ENCODE measurements at regions not wholly inside any gene's neighbourhood (a gene's known extent, or its start where the extent isn't known, plus 50 kb on each side); places are given as distances from the start of the nearest gene placed in this dataset.
"Not testable (repeated sequence)": the region's sequence is repeated elsewhere in the genome, so short reads cannot be mapped to it uniquely, and the experiment has no call there.

DNA sequence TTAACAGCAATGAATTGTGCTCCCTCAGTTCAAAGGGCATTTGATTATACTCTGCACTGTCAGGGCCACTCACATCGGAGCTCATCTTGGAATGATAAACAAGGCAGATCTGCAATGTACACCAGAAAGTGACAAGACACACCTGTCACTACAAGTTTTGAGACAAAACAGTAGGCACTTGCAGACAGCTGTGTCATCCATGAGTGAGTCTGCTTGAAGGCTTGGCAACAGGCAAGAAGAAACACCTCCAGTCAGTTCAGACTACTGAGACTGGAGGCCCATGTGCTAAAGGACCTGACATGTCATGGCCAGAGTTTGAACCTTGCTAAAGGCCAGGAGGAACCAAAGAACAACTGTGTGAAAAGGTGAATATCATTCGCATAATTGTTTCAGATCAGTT is 354.5 kb downstream of the CEP170 start:
- not testable (repeated sequence) for DNase-seq

DNA sequence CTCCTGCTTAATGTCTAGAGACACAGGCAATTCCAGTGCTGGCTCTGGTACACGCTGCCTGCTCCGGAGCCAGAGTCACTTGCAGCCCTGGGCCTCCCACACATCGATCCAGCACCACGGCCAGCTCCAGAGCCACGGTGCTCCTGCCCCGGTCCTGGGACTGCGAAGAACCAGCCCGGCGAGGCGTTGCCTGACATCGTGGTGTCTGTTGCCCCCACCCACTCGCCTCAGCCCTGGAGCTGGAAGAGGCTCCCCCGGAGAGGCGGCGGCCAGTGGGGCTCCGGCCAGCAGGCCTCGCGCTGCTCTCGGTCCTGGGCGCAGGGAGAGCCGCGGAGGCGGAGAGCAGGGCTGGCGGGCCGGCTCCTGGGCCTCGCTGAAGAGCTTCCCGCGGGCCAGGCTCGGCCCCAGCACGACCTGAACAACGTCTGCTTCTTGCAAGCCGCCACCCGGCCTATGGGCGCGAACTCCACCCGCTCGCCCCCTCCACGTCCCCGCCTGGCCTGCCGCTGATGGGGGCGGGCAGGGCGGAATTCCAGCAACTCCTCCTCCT is 364.8 kb downstream of the CEP170 start:
- DNase-seq, result no peak

DNA sequence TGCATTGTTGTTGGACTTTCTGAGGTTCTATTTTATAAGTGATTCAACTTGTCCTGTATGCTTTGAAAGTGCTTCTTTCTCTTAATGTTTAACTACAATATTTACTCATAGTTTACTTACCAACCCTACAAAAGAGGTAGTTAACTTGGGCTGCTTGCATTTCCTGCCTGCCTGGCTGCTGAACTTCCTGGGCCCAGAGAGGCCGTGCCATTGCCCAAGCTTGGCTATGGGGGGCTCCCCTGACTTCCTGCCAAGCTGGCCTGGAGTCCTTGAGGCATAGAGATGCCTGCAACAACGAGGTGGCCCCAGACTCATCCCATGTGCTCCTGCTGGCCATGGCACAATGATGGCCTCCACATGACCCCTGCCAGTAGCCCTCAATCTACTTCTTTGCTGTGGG is 361.6 kb upstream of the PLD5 start:
- DNase-seq, result no peak

DNA sequence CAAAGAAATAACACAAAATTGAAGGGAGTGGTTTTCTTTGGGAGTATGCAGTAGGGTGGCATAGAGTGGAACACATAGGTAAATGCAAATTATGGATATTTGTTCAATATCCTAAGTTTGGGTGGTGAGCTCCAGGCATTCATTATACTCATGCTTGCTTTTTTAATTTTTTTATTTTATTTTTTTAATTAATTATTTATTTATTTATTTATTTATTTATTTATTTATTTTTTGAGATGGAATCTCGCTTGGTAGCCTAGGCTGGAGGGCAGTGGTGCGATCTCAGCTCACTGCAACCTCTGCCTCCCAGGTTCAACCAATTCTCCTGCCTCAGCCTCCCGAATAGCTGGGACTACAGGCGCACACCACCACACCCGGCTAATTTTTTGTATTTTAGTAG is 355.5 kb upstream of the PLD5 start:
- not testable (repeated sequence) for DNase-seq

DNA sequence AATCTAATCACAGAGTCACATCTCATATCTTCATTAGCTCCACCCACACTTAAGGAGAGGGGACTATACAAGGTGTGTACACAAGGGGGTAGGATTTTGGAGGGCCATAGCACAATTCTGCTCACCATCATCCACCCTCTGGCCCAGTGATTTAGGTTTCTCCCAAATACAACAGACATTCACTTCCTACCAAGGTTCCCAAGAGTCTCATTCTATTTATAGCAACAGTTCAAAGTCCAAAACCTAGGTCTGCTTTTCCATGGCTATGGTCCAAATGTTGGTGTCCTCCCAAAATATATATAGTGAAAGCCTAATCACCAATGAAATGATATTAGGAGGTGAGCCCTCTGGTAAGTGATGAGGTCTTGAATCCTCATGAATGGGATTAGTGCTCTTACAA is 353.2 kb upstream of the PLD5 start:
- DNase-seq, result peak; percentile 8

DNA sequence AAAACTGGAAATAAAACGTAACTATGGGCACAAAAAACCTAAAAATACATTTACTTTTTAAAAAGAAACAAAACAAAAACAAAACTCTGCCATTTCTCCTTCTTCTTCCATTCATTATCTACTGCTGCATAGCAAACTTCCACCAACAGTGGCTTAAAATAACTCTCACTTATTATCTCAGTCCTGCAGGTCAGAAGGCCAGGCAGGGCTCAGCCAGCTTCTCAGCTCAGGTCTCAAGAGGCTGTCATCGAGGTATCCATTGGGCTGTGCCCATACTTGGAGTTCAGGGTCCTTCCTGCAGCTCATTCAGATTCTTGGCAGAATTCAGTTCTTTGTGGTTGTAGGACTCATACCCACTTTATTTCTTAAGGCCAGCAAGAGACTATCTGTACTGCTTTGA is 352.7 kb upstream of the PLD5 start:
- DNase-seq, result no peak

DNA sequence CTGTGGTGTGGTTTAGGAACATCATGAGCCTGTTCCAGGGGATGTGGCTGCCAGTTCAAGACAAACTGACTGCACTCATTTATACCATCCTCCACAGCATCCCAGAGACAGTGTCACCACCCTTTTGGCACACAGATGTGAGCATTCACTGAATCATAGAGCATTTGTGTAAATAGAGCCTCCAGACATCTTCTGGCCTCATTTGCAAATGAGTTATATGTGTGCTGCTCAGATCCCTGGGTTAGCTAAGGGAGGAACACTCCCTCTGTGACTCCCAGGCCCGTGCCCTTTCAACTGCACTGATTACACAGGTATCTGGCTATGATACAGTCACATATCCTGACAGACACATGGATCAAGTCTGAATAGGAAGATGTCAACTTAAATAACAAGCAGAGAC is 351.5 kb upstream of the PLD5 start:
- no peak for DNase-seq

DNA sequence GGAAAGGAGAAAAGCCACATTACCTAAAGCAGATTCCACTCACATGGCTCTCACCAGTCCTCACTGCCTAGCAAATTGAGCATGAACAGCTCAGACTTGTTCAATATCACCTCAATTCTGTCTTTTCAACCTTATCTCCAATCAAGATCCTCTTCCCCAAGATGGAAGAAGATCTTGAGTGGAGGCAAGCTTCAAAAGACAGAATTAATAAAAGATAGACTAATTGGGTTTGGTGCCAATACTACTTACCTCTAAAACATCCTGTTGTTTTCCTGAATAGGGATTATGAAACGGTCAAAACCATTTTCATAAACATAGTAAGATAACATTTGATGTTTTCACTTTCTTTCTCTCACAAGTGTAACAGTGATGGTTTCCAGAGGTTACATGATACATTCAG is 349.2 kb upstream of the PLD5 start:
- DNase-seq, result no peak

DNA sequence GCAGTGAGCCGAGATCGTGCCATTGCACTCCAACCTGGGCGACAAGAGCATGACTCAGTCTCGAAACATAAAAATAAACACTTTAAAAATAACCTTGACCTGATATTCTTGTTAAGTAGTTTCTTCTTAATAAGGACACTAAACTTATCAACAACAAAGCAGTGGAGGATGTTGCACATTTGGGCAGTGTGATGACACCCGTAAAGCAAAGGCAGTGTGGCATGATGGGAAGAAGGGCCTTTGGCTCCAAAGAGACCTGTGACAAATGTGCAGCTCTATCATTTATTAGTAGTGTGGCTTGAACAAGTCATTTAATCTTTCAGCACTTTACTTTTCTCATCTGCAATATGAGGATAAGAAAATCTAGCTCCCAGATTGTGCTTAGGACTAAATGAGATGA is 348.0 kb upstream of the PLD5 start:
- DNase-seq, result no peak

DNA sequence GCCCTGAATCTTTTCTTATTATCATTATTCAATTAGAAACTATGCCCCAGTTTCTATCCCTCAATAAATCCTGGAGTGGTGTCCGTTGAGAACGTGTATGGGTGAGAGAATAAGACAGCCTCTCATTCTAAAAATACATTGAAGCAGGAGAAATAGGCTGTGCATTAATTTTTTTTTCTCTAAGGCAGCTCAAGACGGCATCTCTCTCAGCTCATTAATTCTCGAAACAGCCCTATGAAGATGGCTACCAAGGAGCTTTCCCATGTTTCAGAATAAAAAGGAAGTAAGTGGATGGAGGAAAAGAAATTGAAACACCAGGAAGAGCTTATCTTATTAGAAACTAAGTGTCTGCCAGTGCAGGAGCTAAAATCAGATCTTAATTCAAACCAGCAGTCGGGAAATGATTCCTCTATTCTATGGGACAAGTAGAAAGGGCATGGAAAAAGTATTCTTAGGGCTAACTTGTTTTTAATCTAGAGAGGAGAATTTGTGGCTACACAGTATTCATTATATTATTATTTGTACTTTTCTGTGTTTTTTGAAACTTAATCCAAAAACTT is 347.1 kb upstream of the PLD5 start:
- no peak for DNase-seq

DNA sequence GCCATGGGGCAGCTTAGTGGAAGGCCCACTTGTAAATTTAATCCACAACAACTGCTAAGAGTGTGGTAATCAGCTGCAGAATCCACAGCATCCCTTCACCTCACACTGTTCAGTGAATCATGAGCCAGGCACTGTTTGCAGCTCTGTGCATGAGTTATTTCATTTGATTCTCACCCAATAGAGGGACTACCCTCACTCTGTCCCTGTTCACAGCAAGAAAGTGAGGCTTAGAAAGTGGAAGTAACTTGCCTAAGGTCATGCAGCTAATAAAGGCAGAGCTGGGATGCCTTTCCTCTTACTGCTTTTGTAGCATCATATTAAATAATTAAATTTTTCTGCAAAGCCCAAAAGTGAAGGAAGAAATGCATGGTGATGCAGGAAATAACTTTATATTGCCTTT is 346.5 kb upstream of the PLD5 start:
- DNase-seq, result no peak

DNA sequence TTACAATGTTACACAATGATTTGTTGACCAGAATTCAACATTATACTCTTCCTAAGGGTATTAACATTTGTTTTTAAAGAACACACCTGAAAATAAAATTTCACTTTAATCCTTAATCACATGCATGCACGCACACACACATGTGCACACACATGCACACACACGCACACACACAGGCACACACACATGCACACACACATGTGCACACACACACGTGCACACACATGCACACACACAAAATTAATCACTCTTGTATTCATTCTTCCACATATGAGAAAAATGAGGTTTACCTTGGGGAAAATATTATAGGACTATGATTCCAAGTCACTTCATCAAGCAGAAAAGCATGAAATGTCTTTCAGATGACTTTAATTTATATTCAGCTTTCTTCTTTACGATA is 331.8 kb upstream of the PLD5 start:
- no peak for DNase-seq

DNA sequence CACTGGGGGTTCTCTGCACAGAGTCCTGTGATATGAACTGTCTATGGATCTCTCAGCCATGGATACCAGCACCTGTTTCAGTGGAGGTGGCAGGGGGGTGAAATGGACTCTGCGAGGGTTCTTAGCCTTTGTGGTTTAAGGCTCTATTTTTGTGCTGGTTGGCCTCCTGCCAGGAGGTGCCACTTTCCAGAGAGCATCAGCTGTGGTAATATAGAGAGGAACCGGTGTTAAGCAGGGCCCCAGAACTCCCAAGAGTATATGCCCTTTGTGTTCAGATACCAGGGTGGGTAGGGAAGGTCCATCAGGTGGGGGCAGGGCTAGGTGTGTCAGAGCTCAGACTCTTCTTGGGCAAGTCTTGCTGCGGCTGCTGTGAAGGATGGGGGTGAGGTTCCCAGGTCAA is 330.0 kb upstream of the PLD5 start:
- DNase-seq, result no peak

DNA sequence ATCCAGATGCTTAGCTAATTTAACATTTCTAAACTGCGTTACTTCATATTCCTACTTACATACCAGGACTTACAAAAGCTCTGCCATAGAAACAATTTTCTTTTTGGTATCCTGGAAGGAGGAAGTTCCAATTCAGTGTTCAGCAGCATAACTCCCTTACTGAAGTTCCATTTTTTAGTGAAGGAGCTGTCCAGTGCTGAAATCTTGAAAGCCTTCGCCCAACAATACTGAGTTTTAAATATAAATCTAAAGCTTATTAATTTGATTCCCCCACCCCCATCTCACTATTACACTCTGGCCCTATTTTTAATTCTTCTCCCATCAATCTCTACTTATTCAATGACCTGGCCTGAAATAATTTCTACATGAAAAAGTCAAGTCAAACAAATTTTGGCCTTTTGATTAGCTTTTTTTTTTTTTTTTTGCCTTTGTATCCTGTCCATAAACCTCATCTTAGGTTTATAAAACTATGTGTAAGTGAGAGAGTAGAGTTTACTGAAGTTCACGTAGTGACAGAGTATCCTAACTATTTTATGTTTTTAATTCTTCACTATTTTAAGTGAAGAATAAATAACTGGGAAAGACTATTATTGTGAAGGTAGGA is 323.0 kb upstream of the PLD5 start:
- DNase-seq, result no peak

DNA sequence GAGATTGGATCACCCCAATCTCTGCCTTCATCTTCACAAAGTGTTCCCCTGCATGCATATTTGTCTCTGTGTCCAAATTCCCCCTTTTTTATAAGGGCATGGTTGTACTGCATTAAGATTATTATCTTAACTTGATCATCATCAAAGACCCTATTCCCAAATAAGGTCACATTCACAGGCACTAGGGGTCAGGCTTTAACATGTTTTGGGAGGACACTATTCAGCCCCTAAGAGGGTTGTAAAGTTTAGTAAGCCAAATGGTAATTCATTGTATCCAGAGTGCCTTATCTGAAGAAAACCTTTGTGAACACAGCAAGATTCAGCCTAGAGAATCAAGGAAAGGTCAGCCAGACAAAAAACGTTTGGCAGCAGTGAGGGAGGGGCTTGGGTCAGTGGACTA is 317.6 kb upstream of the PLD5 start:
- no peak for DNase-seq

DNA sequence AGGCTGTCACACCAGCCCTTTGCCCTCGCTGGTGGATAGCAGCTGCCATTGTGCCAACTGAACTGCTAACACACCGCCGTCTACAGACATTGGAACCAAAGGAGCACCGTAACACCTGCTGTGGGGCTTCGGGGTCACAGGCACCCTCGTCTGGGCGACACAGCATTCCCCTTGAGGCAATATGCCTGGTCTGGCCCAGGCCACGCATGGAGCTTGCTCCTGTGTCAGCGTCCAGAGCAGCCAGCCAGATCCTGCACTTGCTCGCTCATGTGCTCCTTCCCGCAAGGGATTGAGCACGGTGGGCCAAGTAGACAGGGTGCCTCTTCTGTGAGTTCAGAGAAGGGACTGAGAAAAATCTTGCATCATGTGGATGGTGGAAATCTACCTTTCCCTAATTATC is 314.6 kb upstream of the PLD5 start:
- no peak for DNase-seq

DNA sequence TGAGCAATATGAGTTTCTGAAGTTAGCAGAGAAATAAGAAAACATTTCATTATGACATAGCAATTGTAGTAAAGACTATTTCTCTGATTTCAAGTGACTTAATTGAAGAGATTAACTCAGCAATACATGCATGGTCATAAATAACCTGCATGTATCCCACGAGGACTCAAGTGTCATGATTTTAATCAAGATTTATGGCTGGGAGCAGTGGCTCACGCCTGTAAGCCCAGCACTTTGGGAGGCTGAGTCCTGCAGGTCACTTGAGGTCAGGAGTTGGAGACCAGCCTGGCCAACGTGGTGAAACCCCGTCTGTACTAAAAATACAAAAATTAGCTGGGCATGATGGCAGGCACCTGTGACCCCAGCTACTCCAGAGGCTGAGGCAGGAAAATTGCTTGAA is 311.9 kb upstream of the PLD5 start:
- DNase-seq, result no peak

DNA sequence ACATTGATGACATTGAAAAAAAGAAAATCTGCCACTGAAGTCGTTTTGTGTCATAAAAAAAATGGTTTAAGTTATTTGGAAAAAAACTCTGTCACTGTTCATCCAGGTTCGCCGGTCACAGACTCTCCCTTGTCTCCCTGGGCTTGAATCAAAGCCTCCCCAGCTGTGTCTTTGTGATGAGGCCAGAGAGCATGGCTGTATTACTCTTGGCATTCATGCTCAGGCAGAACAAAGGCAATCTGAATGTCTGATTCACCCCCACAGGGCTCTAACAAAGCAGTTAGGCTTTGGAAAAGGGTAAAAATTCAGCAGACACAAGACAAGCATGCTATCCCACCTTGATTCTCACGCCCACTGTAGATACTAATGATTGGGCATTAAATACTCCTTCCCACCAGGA is 304.3 kb upstream of the PLD5 start:
- DNase-seq, result peak; percentile 37

DNA sequence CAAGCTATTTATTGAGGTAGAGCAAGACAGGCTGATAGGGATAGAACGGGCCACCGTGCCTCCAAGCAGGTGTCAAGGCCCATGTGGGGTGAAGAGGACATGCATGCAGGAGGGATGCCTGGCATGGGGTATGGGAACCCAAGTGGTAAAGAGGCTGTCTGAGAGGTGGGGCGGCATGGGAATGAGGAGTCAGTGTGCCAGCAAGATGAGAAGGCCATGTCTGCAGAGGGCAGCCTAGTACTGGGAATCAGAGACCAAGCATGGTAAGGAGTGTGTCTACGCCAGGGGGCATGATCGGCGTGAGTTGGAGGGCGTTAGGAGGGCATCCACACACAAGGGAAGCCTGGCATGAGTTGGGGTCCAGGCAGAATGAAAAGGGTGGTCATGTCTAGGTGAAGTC is 303.7 kb upstream of the PLD5 start:
- no peak for DNase-seq

DNA sequence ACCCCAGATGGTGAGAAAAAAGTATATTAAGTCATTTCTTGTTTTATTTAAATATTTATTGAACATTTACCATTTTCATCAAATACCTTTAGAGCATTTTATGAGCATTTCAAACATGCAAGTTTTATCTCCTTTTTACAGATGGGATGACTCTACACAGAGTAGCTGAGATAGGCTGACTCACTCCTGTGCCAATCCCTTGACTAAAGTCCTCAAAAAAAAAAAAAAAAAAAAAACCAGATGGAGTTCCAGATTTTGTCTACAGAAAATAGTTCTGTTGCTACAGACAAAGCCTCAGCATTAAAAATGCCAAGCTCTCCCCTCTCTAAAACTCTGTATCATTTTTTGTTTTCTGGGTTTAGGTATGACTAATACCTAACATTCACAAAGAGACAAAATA is 303.0 kb upstream of the PLD5 start:
- no peak for DNase-seq

DNA sequence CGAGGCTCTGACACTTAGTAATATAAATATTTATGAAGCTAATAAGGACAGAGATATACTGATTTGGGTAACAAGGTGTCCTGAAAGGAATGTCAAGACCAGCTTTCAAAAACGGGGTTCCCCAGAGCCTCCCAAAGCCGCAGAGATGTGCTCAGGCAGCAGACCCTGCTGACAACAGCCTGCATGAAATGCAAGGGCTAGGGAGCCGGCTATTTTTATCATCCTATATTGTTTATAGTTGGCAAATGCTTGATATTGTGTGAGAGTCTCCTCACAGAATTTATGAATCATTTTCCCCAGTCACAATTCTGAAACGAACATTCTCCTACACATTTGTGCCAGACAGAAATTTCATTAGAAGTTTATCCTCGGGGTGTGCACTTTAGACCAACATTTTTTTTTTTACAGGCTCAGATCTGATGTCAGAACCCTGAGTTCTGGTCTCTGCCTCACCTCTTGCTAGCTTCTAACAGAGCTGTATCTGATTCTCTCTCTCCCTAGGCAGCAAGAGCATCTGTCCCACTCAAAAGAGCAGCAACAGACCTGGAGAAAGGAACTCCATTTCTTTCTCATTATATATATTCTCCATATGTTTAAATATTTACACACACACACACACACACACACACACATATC is 302.3 kb upstream of the PLD5 start:
- peak; percentile 19 for DNase-seq

DNA sequence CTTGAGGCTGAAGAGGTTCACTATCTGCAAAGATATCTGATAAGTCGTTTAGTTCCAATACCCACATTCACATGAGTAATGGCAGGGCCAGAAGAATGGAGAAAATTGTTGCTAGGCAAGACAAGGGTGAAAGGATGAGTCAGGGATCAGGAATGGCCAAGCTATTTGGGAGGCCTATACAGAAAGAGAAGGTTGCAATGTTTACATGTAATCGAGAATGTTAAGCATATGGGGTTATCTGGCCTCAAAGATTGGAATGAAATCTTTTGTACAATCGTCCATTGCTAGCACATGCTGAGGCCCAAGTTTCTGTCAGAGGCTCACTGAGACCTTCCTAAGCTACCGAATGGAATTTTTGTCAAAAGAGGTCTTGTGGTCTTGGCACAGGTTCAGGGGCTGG is 299.9 kb upstream of the PLD5 start:
- DNase-seq, result no peak

DNA sequence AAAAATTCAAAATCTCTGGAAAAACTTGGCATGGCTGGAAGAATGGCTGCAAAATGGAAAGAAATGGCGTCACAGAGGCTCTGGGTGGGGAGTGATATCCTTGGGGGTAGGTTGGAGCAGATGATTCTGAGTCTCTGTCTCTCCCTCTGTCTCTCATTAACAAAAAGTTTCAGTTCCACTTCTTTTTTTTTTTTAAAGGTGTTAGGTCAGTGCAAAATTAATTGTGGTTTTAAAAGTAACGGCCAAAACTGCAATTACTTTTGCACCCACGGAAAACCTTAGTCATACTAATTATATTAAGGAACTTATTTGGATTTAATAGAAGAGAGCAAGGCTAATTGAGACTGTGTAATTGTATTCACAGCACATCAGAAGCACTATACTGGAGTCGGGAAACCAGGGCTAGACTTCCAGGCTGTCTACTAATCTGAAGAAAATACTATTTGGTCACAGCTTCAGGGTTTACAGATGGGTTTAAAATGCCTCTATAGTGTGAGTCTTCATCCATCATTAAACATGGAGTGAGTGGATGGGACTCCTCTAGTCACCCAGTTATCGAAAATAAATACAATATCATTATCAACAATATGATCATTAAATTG is 289.1 kb upstream of the PLD5 start:
- DNase-seq, result no peak

DNA sequence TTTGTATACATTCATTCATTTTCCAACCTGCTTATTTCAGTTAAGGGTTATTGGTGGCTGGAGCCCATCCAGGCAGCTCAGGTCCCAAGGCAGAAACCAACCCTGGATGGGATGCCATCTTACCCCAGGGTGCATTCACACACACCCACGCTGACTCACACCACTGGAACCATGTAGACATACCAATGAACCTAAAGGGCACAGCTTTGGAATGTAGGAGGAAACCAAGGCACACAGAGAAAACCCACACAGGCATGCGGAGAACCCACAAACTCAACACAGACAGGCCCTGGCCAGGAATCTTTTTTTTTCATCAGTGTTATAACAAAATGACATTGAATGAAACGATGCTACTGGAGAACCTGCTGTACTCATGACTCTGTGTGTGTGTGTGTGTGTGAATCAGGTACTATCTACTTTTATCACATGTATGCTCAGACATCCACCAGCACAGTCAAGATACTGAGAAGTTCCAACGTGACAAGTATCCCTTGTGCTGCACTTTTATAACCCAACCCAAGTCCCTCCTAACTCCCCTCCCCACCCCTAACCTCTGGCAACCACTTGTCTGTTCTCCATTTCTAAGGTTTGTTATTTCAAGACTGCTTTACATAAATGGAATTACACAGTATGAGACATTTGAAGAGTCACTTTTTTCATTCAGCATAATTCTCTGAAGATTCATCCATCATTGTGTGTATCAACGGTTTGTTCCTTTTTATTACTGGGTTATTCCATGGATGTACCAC is 286.8 kb upstream of the PLD5 start:
- no peak for DNase-seq

Data from NCI-H69 (cell line).